Fibroblast of pulmonary artery (primary cell): ENCODE measurements at regions not wholly inside any gene's neighbourhood (a gene's known extent, or its start where the extent isn't known, plus 50 kb on each side); places are given as distances from the start of the nearest gene placed in this dataset.
A peak's percentile ranks its signal among the peaks of the same experiment; 100 is the strongest.

ENCODE experiments used
- DNase-seq: peaks from one replicate; pipeline ENCODE4 v3.0.0-alpha.2; 2010; ENCODE audit warnings: low read depth
- H3K4me3 ChIP-seq: replicated peaks from 2 replicates; pipeline ENCODE4 v1.5.1; 2011; ENCODE audit warnings: low read depth, mild to moderate bottlenecking, control low read depth, low read length, moderate library complexity
- CTCF ChIP-seq: IDR thresholded peaks from 2 replicates; pipeline ENCODE4 v1.5.1; 2011; ENCODE audit warnings: mild to moderate bottlenecking, control low read depth, low read length, inconsistent platforms; ENCODE audit errors: missing control alignments

GRCh38 chr6:80742481-80742880, 636.0 kb downstream of the BCKDHB start:
- TF ChIP-seq CTCF, result peak; percentile 47
- DNase-seq, result peak; percentile 63
- H3K4me3 ChIP-seq, result no peak overlapping the region

- no peak overlapping the region for H3K4me3 ChIP-seq
- no peak for TF ChIP-seq CTCF
- no peak for DNase-seq
Measured at GRCh38 chr6:80733641-80734040, 627.2 kb downstream of the BCKDHB start.

- no peak for TF ChIP-seq CTCF
- DNase-seq, result no peak
- no peak overlapping the region for H3K4me3 ChIP-seq
Measured at GRCh38 chr6:80728830-80729229, 622.4 kb downstream of the BCKDHB start.

GRCh38 chr6:80728101-80728750, 621.8 kb downstream of the BCKDHB start:
- DNase-seq, result no peak
- no peak overlapping the region for H3K4me3 ChIP-seq
- TF ChIP-seq CTCF, result no peak

GRCh38 chr6:80725156-80725930, 618.9 kb downstream of the BCKDHB start:
- no peak for TF ChIP-seq CTCF
- H3K4me3 ChIP-seq, result no peak overlapping the region
- DNase-seq, result no peak

- DNase-seq, result no peak
- no peak for TF ChIP-seq CTCF
- no peak overlapping the region for H3K4me3 ChIP-seq
Measured at GRCh38 chr6:80720824-80721223, 614.4 kb downstream of the BCKDHB start.

- DNase-seq, result no peak
- no peak for TF ChIP-seq CTCF
- H3K4me3 ChIP-seq, result no peak overlapping the region
Measured at GRCh38 chr6:80714513-80714912, 608.0 kb downstream of the BCKDHB start.
